NCI-H128 (cell line): ENCODE measurements at regions not wholly inside any gene's neighbourhood (a gene's known extent, or its start where the extent isn't known, plus 50 kb on each side); places are given as distances from the start of the nearest gene placed in this dataset.

Source experiments
- DNase-seq: peaks from one replicate; lab custom pipeline; 2025; ENCODE audit not compliant: unreplicated experiment; lab: John Stamatoyannopoulos, UW

GRCh38 chr4:65983061-65983460 is 312.8 kb upstream of the EPHA5 start:
- no peak for DNase-seq

- DNase-seq = no peak
These were observed 306.0 kb upstream of the EPHA5 start for GRCh38 chr4:65976287-65976686.

- no peak for DNase-seq
These were observed 302.9 kb upstream of the EPHA5 start for GRCh38 chr4:65973186-65973585.

- DNase-seq = no peak
These were observed 301.4 kb upstream of the EPHA5 start for GRCh38 chr4:65971686-65972085.

GRCh38 chr4:65968831-65969558 is 298.7 kb upstream of the EPHA5 start:
- no peak for DNase-seq

- DNase-seq = no peak
These were observed 290.5 kb upstream of the EPHA5 start for GRCh38 chr4:65960751-65961150.

GRCh38 chr4:65954416-65954815 is 284.1 kb upstream of the EPHA5 start:
- no peak for DNase-seq

GRCh38 chr4:65951177-65951576 is 280.9 kb upstream of the EPHA5 start:
- DNase-seq = no peak

GRCh38 chr4:65943076-65943475 is 272.8 kb upstream of the EPHA5 start:
- DNase-seq = no peak

GRCh38 chr4:65924843-65925242 is 254.6 kb upstream of the EPHA5 start:
- DNase-seq = no peak

- no peak for DNase-seq
These were observed 253.3 kb upstream of the EPHA5 start for GRCh38 chr4:65923616-65924015.

- no peak for DNase-seq
These were observed 250.9 kb upstream of the EPHA5 start for GRCh38 chr4:65921180-65921579.

GRCh38 chr4:65918872-65919271 is 248.6 kb upstream of the EPHA5 start:
- DNase-seq = no peak

- DNase-seq = peak; percentile 11
These were observed 247.9 kb upstream of the EPHA5 start for GRCh38 chr4:65918212-65918611.

GRCh38 chr4:65917486-65917885 is 247.2 kb upstream of the EPHA5 start:
- no peak for DNase-seq

- DNase-seq = no peak
These were observed 241.4 kb upstream of the EPHA5 start for GRCh38 chr4:65911720-65912119.

GRCh38 chr4:65893957-65894755 is 223.9 kb upstream of the EPHA5 start:
- DNase-seq = no peak

GRCh38 chr4:65893271-65893670 is 223.0 kb upstream of the EPHA5 start:
- no peak for DNase-seq

- no peak for DNase-seq
These were observed 210.3 kb upstream of the EPHA5 start for GRCh38 chr4:65880594-65880993.

GRCh38 chr4:65868096-65868824 is 198.0 kb upstream of the EPHA5 start:
- no peak for DNase-seq

- DNase-seq = no peak
These were observed 195.2 kb upstream of the EPHA5 start for GRCh38 chr4:65865489-65865888.

- no peak for DNase-seq
These were observed 191.7 kb upstream of the EPHA5 start for GRCh38 chr4:65861993-65862392.
